ENCODE measurements at regions not wholly inside any gene's neighbourhood (a gene's known extent, or its start where the extent isn't known, plus 50 kb on each side); places are given as distances from the start of the nearest gene placed in this dataset.

GRCh38 chr6:25170640-25171039 lies 108.5 kb upstream of the CARMIL1 start:
- no peak for TF ChIP-seq CTCF (IDR thresholded peaks at IDR 0.05; ENCODE audit: poor library complexity)
- TF ChIP-seq EZH2 (IDR thresholded peaks at IDR 0.05; ENCODE audit: borderline replicate concordance): no peak

All from hepatocyte (in vitro differentiated cells).